HT1080 (cell line): ENCODE measurements at regions not wholly inside any gene's neighbourhood (a gene's known extent, or its start where the extent isn't known, plus 50 kb on each side); places are given as distances from the start of the nearest gene placed in this dataset.
"Not testable (repeated sequence)": the region's sequence is repeated elsewhere in the genome, so short reads cannot be mapped to it uniquely, and the experiment has no call there.

Experiments used
- DNase-seq: peaks from one replicate; pipeline ENCODE4 v3.0.0-alpha.2; 2015; ENCODE audit warnings: low read depth

DNA sequence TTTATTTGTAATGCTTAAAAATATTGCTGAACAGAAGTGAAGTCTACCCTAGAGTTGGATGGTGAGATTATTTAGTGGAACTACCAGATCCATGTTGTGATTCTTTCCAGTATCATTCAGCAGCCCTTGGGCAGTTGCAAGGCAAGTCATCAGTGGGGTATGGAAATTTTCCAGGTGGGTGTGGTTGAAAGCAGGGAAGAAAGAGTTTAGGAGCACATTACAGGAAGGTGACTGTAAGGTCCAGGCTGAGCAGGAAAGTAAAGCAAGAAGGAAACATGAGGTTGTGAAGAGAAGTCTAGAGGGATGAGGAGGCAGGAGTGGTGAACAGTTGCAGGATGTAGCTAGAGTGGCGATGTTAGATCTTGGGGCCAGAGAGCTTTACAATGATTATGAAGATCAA, 178.0 kb upstream of the ROPN1B start:
- not testable (repeated sequence) for DNase-seq

DNA sequence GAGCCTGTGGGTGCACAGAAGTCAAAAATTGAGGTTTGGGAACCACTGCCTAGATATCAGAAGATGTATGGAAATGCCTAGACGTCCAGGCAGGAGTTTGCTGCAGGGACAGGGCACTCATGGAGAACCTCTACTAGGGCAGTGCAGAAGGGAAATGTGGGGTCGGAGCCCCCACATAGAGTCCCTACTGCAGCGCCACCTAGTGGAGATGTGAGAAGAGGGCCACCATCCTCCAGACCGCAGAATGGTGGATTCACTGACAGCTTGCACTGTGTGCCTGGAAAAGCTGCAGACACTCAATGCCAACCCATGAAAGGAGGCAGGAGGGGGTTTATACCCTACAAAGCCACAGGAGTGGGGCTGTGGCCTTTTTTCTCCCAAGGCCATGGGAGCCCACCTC, 159.0 kb upstream of the ROPN1B start:
- DNase-seq = not testable (repeated sequence)

DNA sequence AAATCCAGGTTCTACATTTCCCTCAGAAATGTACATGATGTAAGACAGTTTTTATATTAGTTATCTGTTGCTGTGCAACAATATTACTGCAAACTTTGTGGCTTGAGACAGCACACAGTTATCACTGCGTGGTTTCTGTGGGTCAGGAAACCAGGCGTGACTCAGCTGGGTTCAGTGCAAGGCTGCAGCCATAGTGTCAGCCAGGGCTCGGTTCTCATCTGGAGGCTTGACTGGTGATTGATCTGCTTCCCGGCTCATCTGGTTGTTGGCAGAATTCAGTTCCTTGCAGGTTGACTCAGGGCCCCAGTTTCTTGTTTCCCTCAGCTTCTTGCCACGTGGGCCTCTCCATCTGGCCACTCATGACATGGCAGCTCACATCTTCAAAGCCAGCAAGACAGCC, 146.8 kb upstream of the ROPN1B start:
- peak; percentile 75 for DNase-seq

DNA sequence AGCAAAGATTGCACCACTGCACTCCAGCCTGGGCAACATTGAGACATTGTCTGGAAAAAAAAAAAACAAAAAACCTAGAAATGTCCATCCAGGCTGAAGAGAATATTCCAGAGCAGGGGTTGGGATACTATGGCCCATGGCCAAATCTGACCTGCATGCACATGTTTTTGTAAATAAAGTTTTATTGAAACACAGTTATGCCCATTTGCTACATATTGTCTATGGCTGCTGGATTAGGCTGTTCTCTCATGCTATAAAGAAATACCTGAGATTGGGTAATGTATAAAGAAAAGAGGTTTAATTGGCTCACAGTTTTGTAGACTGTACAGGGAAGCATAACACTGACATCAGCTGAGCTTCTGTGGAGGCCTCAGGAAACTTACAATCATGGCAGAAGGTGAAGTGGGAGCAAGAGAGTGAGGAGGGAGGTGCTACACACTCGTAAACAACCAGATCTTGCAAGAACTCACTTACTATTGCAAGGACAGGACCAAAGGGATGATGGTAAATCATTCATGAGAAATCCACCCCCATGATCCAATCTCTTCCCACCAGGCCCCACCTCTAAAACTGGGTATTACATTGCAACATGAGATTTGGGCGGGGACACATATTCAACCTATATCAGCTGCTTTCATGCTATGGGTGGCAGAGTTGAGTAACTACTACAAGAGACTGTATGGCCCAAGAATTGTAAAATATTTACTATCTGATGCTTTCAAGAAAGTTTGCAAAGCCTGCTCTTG, 137.8 kb upstream of the ROPN1B start:
- not testable (repeated sequence) for DNase-seq

DNA sequence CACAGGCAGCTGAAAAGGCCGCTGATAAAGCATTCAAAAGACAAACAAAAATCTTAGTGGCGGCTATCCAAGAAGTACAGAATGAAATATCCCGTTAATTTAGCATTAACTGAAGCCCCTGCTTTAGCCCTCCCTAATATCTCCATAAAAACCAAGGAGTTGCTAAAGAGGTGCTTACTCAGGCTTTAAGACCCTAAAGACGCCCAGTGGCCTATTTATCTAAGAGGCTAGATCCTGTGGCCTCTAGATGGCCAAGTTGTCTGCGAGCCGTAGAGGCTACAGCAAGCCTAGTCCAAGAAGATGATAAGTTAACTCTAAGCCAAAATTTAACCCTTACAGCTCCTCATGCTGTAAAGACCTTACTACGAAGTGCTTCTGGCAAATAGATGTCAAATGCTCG, 133.4 kb upstream of the ROPN1B start:
- not testable (repeated sequence) for DNase-seq

DNA sequence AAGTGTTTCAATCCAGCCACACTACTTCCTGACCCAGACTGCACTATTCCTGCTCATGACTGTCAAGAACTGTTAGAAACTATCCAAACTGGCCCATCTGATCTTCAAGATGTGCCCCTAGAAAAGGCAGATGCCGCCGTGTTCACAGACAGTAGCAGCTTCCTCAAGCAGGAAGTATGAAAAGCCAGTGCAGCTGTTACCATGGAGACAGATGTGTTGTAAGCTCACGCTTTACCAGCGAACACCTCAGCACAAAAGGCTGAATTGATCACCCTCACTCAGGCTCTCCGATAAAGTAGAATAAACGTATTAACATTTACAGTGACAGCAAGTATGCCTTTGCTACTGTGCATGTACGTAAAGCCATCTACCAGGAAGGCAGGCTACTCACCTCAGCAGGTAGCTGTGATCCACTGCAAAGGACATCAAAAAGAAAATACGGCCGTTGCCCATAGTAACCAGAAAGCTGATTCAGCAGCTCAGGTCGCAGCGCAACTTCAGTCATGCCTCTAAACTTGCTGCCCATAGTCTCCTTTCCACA, 132.9 kb upstream of the ROPN1B start:
- not testable (repeated sequence) for DNase-seq

DNA sequence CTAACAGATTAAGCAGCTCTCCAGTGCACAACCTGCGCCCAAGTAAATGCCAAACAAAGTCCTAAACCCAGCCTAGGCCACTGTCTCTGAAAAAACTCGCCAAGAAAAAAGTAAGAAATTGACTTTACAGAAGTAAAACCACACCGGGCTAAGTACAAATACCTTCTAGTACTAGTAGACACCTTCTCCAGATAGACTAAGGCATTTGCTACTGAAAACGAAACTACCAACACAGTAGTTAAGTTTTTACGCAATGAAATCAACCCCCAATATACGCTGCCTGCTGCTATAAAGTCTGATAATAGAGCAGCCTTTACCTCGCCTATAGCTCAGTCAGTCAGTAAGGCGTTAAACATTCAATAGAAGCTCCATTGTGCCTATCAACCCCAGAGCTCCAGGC, 132.2 kb upstream of the ROPN1B start:
- not testable (repeated sequence) for DNase-seq

DNA sequence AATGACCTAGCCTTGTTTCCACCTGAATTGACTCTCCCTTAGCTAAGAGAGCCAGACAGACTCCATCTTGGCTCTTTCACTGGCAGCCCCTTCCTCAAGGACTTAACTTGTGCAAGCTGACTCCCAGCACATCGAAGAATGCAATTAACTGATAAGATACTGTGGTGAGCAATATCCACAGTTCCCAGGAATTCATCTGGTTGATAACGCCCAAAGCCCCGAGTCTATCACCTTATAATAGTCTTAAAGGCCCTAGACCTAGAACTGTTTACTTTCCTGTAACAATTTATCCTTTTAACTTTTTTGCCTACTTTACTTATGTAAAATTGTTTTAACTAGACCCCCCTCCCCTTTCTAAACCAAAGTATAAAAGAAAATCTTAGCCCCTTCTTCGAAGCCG, 130.1 kb upstream of the ROPN1B start:
- DNase-seq = not testable (repeated sequence)

DNA sequence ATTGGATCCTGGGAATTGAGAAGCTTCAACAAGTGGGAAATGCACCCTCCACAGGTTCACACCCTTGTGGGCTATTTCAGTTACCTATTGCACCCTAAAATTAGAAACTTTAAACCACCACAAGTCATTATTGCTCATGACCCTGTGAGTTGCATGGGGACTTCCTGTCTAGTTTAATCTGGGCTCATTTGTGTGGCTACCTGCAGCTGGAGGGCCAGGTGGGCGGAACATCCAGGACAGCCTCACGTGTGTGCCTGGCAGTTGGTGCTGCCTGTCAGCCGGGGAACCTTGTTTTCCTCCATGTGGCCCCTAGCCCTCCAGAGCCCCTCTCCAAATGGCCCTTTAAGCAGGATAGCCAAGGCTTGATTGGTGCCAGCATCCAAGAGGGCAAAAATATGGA, 128.5 kb upstream of the ROPN1B start:
- not testable (repeated sequence) for DNase-seq

DNA sequence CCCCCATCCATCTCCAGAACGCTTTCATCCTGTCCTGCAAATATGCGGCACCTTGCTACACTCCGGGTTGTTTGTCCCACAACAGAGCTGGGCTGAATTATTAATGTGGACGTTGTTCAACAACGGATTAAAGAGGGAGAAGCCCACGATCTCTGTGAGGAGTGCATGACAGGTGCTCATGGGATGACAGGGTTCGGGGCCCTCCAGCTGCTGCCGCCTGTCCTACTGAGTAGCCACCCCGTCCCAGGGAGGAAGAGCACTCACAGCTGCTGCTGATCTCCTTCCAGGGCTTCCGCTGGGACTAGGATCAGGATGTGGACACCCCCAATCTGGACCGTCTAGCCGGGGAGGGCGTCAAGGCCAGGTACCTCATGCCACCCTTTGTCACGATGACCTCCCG, 121.0 kb upstream of the ROPN1B start:
- not testable (repeated sequence) for DNase-seq

DNA sequence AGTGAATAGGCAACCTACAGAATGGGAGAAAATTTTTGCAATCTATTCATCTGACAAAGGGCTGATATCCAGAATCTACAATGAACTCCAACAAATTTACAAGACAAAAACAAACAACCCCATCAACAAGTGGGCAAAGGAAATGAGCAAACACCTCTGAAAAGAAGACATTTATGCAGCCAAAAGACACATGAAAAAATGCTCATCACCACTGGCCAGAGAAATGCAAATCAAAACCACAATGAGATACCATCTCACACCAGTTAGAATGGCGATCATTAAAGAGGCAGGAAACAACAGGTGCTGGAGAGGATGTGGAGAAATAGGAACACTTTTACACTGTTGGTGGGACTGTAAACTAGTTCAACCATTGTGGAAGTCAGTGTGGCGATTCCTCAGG, 114.0 kb upstream of the ROPN1B start:
- not testable (repeated sequence) for DNase-seq

DNA sequence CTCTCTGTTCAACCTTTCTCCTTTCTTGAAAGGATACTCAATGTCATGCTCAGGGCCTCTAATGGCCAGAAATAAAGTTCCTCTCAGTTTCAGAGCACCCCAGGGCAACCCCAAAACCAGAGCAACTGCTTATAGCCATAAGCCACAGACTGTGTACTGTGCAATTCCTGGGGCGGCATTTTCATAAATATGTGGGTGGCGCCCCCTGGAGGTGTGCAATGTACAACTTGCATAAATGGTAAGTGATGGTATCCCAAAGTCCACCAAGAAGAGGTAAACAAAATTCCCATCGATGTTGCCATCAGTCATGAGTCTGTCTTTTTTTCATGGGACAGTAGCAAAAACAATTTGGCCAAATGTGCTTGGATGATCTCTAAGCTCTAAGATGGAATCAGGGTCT, 108.4 kb upstream of the ROPN1B start:
- not testable (repeated sequence) for DNase-seq

DNA sequence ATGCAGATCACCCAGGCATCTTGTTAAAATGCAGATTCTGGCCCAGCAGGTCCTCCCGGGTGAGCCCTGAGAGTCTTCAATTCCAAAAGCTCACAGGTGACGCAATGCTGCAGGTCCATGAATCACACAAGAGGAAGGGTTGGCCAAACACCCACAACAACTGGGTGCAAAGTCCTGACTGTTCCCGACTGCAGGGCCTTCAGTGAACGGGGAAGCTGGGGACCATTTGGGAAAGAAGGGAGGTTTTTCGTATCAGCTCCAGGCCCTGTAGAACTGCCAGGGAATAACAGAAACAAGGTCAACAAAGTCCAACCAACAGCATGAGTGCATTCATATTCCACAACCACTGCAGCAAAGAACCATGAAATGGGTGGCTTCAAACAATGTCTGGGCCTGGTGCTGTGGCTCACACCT, 106.1 kb upstream of the ROPN1B start:
- not testable (repeated sequence) for DNase-seq

DNA sequence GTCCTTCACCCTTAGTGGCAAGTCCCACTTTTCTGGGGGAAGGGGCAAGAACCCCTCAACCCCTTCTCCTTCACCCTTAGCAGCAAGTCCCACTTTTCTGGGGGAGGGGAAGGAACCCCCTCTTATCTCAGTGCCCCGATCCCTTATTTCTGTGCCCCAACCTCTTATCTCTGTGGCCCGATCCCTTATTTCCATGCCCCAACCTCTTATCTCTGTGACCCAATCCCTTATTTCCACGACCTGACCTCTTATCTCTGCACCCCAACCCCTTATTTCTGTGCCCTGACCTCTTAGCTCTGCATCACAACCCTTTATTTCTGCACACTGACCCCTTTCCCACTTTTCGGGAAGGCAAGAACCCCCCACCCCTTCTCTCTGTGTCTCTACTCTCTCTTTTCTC, 104.4 kb upstream of the ROPN1B start:
- not testable (repeated sequence) for DNase-seq

DNA sequence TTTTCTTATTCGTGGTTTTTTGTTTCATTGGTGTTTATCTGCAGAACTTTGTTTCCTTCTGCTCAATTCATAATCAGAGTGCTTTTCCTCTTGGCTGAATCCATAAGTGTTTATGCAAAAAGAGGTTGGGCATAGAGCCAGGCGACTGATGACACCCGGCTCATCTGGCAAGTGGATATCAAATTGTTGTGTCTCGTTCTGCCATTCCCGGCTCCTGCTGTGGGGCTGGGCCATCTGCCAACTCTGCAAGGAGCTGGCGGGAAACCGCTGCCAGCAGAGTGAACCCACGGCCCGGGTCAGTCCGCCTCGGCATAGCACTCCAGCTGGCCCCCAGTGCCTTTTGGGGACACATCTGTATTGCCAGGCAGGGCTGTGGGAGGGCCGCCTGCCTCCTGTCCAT, 83.0 kb upstream of the ROPN1B start:
- peak; percentile 20 for DNase-seq

DNA sequence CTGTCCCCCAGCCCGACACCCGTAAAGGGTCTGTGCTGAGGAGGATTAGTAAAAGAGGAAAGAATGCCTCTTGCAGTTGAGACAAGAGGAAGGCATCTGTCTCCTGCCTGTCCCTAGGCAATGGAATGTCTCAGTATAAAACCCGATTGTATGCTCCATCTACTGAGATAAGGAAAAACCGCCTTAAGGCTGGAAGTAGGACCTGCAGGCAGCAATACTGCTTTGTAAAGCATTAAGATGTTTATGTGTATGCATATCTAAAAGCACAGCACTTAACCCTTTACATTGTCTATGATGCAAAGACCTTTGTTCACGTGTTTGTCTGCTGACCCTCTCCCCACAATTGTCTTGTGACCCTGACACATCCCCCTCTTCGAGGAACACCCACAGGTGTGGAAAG, 69.8 kb upstream of the ROPN1B start:
- DNase-seq = not testable (repeated sequence)

DNA sequence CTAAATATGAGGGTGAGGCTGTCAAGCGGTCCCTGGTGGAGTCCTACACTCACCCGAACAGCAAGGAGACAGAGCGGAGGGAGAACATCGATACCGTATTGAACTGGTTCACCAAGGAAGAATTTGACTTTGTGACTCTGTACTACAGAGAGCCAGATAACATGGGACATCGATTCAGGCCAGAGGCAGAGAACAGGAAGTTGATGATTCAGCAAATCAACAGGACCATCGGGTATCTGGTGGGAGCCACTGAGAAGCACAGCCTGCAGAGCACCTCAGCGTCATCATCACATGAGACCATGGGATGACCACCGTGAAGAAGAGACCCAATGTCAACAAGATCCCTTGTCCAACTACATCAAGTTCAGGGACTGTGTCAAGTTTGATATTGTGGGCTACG, 67.5 kb upstream of the ROPN1B start:
- DNase-seq = not testable (repeated sequence)

DNA sequence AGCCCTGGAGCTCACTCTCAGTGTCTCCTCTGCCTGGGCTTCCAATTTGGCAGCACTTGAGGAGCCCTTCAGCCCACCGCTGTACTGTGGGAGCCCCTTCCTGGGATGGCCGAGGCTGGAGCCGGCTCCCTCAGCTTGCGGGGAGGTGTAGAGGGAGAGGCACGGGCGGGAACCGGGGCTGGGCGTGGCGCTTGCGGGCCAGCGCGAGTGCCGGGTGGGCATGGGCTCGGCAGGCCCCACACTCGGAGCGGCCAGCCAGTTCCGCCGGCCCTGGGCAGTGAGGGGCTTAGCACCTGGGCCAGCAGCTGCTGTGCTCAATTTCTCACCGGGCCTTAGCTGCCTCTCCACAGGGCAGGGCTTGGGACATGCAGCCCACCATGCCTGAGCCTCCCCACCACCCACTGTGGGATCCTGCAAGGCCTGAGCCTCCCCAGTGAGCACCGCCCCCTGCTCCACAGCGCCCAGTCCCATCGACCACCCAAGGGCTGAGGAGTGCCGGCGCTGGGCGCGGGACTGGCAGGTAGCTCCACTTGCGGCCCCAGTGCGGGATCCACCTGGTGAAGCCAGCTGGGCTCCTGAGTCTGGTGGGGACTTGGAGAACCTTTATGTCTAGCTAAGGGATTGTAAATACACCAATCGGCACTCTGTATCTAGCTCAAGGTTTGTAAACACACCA, 65.1 kb upstream of the ROPN1B start:
- DNase-seq = not testable (repeated sequence)

DNA sequence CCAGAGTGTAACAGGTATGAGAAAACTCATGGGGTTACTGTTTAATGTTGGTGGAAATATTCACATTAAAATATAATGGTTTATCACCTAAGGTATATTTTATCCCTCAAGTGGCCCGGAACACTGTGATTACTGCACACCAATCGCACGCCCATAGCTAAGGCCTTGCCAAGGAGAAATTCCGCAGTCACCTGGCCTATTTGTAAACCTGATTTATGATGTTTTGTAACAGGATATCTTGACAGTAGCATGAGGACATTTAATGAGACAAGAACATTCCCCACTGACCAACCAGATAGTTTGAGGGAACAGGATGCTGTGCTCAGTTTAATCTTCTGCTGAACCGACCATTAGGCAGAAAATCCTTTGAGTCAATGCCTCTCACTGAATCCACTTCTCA, 61.7 kb upstream of the ROPN1B start:
- DNase-seq = not testable (repeated sequence)

DNA sequence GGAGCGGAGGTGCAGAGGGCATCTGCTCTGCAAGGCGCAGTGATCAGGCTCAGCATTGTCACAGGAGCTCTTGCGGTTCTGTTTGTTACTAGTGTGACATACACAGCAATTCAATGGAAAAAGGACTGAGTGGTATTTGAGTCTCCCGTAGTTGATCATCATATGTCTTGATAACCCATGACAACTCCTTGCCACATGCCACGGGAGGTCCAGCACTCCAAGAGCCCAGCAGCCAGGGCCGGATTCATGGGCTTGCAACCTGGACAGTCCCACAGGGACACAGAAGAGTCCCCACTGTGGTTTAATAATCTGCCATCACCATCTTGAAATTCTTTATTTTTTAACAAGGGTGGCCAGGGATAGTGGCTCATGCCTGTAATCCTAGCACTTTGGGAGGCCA, 58.1 kb upstream of the ROPN1B start:
- DNase-seq = not testable (repeated sequence)

DNA sequence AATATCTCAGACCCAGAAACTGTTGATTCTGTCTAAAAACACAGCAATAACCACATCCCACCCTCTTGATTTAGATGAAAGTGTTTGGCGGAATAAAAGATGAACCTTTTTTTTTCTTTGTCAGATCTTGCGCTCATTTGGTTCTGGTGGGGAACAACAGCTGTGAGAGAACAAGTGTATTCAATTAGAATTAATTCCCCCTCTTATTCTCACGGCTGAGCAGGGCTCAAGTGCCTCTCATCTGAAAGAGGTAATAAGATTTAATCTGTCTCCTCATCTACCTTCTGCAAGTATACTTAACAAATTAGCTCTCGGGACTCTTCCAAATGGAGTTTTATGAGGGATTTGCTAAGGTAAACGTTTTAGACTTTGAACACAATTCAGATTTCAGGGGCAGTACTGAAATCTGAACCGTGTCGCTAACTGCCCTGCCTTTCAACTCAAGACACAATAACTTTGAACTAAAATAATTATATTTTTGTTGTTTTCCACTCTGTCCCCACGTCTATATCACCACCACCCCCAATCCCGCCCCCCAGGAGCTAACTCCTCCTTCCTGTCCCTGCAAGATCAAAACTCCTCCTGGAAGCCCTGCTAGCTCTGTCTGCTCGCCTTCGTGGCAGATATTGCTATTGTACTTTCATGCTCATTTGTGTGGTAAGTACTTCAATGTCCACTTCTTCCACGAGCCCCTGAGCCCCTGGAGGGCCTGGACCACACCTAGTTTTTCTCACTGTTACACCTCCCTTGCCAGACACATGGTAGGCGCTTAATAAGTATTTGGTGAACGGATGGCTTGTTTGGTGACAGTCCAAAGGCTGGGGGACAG, 54.2 kb upstream of the ROPN1B start:
- peak; percentile 40 for DNase-seq

DNA sequence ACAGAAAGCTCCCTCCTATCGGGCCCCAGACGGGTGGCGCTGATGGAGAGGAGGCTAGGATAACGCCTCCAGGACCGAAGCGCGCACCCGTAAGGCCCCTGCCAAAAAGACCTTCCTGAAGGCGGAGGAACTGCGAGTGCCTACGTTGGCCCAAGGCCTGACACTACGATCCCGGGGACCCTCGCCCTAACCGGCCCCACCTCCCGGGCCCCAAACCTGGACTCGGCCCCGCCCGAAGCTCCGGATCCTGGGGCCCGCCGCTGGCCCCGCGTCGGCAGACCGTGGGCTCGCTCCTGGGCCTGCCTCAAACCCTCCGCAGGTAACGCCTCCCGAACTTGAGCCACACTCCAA, 53.6 kb upstream of the ROPN1B start:
- DNase-seq = peak; percentile 47
